ENCODE measurements at regions not wholly inside any gene's neighbourhood (a gene's known extent, or its start where the extent isn't known, plus 50 kb on each side); places are given as distances from the start of the nearest gene placed in this dataset.

DNA sequence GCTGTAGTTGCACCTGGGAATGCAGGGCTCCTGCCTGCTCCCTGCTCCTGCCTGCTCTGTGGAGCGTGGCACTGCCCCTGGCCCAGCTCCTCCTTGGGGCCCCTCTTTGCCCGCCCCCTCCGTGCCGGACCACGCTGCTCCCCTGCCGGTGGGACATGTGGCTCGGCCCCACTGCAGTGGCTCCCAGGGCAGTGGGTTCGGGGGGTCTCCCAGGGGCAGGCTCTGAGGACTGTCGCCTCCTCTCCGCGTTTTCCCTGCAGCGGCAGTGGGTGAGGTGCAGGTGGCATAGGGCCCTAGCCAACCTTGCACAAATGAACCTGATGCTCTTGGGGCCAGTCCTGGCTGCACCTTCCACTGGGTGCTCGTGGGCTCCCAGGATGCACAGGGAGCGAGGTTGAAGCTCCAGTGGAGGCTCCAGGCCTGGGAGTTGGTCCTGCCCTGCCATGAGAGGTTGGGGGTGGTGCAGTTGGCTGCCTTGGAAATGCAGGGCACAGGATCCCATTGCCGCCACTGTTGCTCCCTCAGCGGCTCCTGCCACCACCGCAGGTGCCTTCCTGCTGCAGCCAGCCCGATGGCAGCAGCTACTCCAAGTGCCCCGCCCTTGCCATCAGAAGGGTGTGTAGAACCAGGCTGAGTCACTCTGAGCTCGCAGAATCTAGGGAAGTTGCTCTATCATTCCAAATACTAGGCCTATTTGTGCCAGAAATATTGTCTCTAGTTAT lies 313.1 kb upstream of the SYT4 start (continued):
- TF ChIP-seq, protein P1, sequence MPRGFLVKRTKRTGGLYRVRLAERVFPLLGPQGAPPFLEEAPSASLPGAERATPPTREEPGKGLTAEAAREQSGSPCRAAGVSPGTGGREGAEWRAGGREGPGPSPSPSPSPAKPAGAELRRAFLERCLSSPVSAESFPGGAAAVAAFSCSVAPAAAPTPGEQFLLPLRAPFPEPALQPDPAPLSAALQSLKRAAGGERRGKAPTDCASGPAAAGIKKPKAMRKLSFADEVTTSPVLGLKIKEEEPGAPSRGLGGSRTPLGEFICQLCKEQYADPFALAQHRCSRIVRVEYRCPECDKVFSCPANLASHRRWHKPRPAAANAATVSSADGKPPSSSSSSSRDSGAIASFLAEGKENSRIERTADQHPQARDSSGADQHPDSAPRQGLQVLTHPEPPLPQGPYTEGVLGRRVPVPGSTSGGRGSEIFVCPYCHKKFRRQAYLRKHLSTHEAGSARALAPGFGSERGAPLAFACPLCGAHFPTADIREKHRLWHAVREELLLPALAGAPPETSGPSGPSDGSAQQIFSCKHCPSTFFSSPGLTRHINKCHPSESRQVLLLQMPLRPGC (tag by site-specific recombination; IDR thresholded peaks at IDR 0.05), result no peak
- TF ChIP-seq ZNF239 (tag by site-specific recombination; IDR thresholded peaks at IDR 0.05) (no peak), WT1 (tag by site-specific recombination; IDR thresholded peaks at IDR 0.05) (no peak)

DNA sequence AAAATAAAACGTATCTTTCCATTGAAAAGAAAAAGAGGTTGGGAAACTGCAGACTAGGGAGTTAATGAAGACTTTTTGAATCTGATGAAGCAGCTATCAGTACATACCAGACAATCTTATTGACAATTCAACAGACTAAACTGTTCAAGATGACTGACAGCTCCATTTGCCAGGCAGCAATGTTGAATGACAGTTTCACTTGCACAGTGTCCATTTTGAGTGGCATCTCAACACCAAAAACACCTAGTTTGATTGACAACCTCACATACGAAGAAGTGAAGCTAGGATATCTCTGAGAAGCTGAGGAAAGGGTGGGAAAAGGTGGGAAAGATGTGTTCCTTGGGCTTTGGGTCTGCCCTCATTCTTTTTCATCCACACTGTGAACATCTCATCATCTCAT lies 315.0 kb upstream of the SYT4 start:
- no peak for TF ChIP-seq ZNF350 (tag by site-specific recombination; IDR thresholded peaks at IDR 0.05)
- TF ChIP-seq ZNF248 (tag by site-specific recombination; IDR thresholded peaks at IDR 0.05), result no peak
- no peak for TF ChIP-seq ZNF623 (tag by site-specific recombination; IDR thresholded peaks at IDR 0.05)
- TF ChIP-seq ZSCAN16 (tag by site-specific recombination; IDR thresholded peaks at IDR 0.05), result no peak
- no peak for TF ChIP-seq ZNF335 (tag by site-specific recombination; conservative IDR thresholded peaks at IDR 0.05)
- TF ChIP-seq ZBTB7A (tag by site-specific recombination; IDR thresholded peaks at IDR 0.05; ENCODE audit: low read depth), result no peak
- Histone ChIP-seq H3K27ac (ENCODE audit: extremely low read depth, low read depth, low read length) (no peak overlapping the region), H3K4me3 (ENCODE audit: low read depth, low read length) (no peak overlapping the region), H3K36me3 (ENCODE audit: control insufficient read depth in 2 of 2, insufficient read depth in 1 of 2, low read length in 2 of 2) (no peaks in the 10 kb centered on the region), H3K9me3 (ENCODE audit: control insufficient read depth, insufficient read depth, low read depth, low read length) (no peaks in the 10 kb centered on the region), H3K4me1 (ENCODE audit: control insufficient read depth, insufficient read depth, low read length) (no peaks in the 10 kb centered on the region)
- ChIA-PET CTCF (interaction anchor here (1.7 to 18.4 kb wide), 4 partner anchors 9 to 1539 kb away, joined by 4 to 488 read pairs (median 10); no protein-coding TSS in a partner anchor), POLR2A (no interaction called here)

DNA sequence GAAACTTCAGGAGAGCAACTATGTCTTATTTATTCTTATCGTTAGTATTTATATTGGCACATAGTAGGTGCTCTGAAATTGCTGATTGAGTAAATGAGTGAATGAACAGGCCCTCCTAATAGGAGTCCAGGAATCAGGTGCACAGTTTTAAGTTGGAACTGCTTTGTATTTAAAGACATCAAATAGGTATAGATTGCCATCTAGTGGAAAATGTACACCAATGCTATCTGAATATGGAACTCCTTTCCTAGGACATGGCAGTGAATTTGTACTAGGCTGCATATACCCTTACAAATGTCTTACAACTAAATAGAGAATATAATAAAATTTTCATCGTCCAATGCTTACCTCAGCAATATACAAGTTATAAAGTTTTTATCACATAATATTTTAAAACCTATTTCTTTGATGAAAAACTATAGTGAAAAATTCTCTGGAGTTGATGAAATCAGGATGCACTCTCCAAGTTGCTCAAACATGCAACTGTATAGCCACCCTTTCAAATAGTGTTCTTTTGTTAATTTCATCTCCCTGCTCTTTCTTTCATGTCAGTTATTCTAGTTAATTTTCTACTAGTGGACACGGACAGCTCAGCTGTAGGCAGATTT lies 318.9 kb upstream of the SYT4 start:
- no peak overlapping the region for H3K27ac ChIP-seq (ENCODE audit: extremely low read depth, low read depth, low read length)
- TF ChIP-seq ZNF654 (tag by site-specific recombination; IDR thresholded peaks at IDR 0.05; ENCODE audit: low read depth) (peak; percentile 60), GLI4 (tag by site-specific recombination; IDR thresholded peaks at IDR 0.05) (no peak)
- H3K9me3 ChIP-seq (ENCODE audit: control insufficient read depth, insufficient read depth, low read depth, low read length), result no peaks in the 10 kb centered on the region
- H3K36me3 ChIP-seq (ENCODE audit: control insufficient read depth in 2 of 2, insufficient read depth in 1 of 2, low read length in 2 of 2), result no peaks in the 10 kb centered on the region
- no peaks in the 10 kb centered on the region for H3K4me1 ChIP-seq (ENCODE audit: control insufficient read depth, insufficient read depth, low read length)
- ChIA-PET POLR2A (no interaction called here), CTCF (interaction anchor here (0.6 to 18.4 kb wide), 15 partner anchors 9 to 1602 kb away, joined by 3 to 488 read pairs (median 3); no protein-coding TSS in a partner anchor)
- H3K4me3 ChIP-seq (ENCODE audit: low read depth, low read length), result no peak overlapping the region

DNA sequence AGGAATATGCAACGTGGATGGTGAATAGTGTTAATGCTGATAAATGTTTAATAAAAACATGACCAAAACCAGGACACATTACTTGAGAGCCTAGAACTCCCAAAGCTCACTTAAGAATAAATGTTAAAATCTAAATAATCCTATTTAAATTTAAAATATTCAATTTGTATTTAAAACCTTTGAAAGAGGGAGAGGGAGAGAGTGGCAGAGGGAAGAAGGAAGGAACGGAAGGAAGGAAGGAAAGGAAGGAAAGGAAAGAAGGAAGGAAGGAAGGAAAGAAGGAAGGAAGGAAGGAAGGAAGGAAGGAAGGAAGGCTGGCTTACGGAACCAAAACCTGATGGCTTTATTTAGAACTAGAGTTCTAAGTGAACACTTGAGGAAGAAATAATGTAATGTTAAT lies 324.1 kb upstream of the SYT4 start:
- ChIA-PET POLR2A (no interaction called here), CTCF (interaction anchor here (0.7 to 18.4 kb wide), 4 partner anchors 9 to 727 kb away, joined by 3 to 488 read pairs (median 24); no protein-coding TSS in a partner anchor)
- TF ChIP-seq, protein P2, sequence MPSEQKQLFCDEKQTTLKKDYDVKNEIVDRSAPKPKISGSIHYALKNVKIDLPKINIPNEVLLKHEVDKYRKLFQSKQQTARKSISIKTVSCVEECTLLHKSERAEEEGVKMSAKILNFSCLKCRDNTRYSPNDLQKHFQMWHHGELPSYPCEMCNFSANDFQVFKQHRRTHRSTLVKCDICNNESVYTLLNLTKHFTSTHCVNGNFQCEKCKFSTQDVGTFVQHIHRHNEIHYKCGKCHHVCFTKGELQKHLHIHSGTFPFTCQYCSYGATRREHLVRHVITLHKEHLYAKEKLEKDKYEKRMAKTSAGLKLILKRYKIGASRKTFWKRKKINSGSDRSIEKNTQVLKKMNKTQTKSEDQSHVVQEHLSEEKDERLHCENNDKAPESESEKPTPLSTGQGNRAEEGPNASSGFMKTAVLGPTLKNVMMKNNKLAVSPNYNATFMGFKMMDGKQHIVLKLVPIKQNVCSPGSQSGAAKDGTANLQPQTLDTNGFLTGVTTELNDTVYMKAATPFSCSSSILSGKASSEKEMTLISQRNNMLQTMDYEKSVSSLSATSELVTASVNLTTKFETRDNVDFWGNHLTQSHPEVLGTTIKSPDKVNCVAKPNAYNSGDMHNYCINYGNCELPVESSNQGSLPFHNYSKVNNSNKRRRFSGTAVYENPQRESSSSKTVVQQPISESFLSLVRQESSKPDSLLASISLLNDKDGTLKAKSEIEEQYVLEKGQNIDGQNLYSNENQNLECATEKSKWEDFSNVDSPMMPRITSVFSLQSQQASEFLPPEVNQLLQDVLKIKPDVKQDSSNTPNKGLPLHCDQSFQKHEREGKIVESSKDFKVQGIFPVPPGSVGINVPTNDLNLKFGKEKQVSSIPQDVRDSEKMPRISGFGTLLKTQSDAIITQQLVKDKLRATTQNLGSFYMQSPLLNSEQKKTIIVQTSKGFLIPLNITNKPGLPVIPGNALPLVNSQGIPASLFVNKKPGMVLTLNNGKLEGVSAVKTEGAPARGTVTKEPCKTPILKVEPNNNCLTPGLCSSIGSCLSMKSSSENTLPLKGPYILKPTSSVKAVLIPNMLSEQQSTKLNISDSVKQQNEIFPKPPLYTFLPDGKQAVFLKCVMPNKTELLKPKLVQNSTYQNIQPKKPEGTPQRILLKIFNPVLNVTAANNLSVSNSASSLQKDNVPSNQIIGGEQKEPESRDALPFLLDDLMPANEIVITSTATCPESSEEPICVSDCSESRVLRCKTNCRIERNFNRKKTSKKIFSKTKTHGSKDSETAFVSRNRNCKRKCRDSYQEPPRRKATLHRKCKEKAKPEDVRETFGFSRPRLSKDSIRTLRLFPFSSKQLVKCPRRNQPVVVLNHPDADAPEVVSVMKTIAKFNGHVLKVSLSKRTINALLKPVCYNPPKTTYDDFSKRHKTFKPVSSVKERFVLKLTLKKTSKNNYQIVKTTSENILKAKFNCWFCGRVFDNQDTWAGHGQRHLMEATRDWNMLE (tag by site-specific recombination; conservative IDR thresholded peaks at IDR 0.05; ENCODE audit: low read depth), result no peak
- TF ChIP-seq, protein P1 (tag by site-specific recombination; IDR thresholded peaks at IDR 0.05), result no peak
- TF ChIP-seq ZBTB1 (tag by site-specific recombination; IDR thresholded peaks at IDR 0.05) (no peak), ZNF623 (tag by site-specific recombination; IDR thresholded peaks at IDR 0.05) (no peak), ZNF138 (tag by site-specific recombination; IDR thresholded peaks at IDR 0.05; ENCODE audit: borderline replicate concordance) (no peak), ZNF747 (tag by site-specific recombination; IDR thresholded peaks at IDR 0.05) (no peak), ZNF701 (tag by site-specific recombination; IDR thresholded peaks at IDR 0.05) (no peak), ZNF521 (tag by site-specific recombination; IDR thresholded peaks at IDR 0.05) (no peak), ZNF596 (tag by site-specific recombination; IDR thresholded peaks at IDR 0.05) (no peak)
- TF ChIP-seq, protein P3, sequence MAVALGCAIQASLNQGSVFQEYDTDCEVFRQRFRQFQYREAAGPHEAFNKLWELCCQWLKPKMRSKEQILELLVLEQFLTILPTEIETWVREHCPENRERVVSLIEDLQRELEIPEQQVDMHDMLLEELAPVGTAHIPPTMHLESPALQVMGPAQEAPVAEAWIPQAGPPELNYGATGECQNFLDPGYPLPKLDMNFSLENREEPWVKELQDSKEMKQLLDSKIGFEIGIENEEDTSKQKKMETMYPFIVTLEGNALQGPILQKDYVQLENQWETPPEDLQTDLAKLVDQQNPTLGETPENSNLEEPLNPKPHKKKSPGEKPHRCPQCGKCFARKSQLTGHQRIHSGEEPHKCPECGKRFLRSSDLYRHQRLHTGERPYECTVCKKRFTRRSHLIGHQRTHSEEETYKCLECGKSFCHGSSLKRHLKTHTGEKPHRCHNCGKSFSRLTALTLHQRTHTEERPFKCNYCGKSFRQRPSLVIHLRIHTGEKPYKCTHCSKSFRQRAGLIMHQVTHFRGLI (tag by site-specific recombination; IDR thresholded peaks at IDR 0.05), result no peak

More for the DNA sequence above, 324.1 kb upstream of the SYT4 start:
- no peak overlapping the region for H3K27ac ChIP-seq (ENCODE audit: extremely low read depth, low read depth, low read length)
- H3K4me1 ChIP-seq (ENCODE audit: control insufficient read depth, insufficient read depth, low read length), result no peaks in the 10 kb centered on the region
- H3K36me3 ChIP-seq (ENCODE audit: control insufficient read depth in 2 of 2, insufficient read depth in 1 of 2, low read length in 2 of 2), result no peaks in the 10 kb centered on the region
- H3K9me3 ChIP-seq (ENCODE audit: control insufficient read depth, insufficient read depth, low read depth, low read length), result no peaks in the 10 kb centered on the region; the same call in 1 of the 2 replicates
- H3K4me3 ChIP-seq (ENCODE audit: low read depth, low read length), result no peak overlapping the region

Measured in HEK293 (cell line).